ENCODE measurements at regions not wholly inside any gene's neighbourhood (a gene's known extent, or its start where the extent isn't known, plus 50 kb on each side); places are given as distances from the start of the nearest gene placed in this dataset.

DNA sequence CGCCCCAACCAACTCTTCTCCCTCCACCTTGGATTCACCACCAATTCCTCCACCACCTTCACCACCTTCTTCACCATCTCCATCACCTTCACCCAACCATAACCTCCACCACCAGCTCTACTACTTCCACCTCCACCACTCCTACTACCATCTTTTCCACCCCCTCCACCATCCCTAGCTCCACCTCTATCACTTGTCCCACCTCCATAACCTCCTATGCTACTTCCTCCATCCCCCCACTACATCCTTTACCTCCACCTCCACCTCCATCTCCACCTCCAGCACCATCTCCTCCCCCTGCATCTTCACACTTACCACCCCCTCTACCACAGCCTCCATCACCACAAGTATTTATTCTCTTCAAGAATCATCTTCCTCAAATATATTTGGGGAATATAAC lies 254.9 kb upstream of the EGLN3 start:
- DNase-seq = no peak

DNA sequence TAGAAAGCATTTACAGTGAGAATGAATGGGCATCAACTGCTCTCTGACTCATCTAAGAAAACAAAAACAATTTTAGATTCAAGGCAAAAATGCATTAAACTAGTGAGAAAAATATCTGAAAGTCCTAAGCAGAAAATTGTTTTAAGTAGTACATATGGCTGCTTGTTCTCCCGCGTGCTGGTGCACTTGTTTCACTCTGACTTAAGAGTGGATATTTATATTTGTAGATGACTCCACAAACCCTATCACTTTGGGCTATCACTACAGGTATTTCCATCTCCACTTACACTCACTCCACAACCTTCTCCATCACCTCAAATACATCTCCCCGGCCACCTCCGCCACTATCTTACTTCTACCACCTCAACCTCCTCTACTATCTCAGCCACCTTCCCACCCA lies 253.9 kb upstream of the EGLN3 start:
- DNase-seq = no peak

DNA sequence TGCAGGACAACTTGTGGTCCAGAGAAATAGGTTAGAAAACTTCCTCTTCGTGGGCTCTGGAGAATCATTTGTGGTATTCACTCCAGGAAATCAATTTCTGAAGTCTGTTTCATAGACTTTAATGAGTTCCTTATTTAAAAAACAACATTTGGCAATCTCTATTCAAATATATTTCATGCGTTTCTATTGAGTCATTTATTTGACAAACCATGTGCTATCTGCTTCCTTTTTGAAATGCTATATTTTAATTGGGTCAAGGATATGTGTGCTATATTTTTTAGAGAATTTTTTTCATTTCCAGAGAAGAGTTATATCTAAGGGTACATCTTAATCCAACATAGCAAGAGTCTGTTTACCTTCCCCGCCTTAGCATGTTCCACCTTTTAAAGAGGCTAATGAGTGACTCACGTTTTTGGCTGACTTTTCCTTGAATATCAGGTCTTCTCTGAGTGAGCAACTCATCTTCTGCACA lies 252.4 kb upstream of the EGLN3 start:
- DNase-seq = no peak

DNA sequence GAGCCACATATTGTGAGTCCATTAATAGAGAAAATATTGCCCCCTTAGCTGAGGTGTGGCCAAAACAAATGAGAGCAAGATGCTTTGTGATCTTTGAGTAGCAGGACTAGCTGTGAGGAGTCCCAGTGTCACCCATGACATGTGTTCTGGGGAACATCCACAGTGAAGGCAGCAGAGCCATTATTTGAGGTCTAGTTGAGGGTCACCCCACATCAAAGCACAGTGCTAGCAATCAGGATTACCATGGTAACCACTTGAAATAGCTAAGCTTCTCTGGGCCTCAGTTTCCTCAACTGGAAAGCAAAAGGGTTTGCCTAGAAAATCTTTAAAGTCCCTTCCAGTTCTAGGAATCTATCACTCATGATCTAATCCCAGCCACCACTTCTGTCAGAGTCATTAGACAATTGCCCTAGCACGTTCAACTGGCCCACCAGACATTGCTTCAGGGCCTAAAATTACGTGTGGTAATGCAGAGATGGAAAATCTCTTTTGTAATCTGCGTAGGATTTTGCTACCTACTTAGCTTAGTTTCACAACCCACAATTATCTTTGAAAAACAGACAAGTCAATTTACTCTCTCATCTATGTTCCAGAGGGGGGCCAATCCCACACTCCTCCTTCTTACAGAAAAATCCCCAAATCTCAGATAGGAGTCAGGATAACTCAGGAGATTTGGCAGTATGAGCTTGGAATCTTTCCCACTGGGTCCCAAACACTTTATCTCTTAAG lies 251.2 kb upstream of the EGLN3 start:
- no peak for DNase-seq

DNA sequence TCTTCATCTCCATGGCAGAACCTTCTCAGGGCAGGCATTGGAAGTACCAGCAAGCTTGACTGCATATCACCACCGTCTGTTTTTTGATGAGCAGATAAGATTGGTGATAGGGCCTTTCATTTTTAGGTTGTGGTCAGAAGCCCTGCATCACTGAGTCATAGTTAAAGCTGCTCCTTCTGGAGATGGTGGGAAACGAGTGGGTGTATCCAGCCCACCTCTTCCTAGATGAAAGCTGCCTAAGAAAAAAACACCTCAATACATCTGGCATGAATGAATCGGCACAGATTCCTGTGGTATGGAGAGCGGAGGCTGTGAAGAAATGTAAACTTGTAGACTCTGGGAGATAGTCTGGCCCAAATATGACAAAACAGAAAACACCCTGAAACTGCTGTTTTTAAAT lies 248.7 kb upstream of the EGLN3 start:
- DNase-seq = no peak

DNA sequence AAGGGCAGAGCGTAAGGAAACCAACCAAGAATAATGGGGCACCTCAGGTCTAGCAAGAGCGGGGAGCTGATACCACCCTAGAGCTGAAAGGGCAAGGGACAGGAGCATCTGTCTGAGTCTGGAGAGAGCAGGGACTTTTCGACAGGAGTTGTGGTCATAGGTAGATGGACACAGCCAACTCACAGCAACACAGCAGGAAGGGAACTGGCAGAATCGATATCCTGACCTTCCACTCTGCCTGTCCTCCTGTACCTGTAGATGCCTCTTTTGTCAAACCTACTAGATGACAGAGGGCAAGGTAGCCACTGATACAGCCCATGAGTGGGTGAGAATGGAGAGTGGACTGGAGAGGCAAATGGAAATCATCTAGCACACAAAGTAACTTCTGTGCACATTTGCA lies 247.2 kb upstream of the EGLN3 start:
- no peak for DNase-seq

DNA sequence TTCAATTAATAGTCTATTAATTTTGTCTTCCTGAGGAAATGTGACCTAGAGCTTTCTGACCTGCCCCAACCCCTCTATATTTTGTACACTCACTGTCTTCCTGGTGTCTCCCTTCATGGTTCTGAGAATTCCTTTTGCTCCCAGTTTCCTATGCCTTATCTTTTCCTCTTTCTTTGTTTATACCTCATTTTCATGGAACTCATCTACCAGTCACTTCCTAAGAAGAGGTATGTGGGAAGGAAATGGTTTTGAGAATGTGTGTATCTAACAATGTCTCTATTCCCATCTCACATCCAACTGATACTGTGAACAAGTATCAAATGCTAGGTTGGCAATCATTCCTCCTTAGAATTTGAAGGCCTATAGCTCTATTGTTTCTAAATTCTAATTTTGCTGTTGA lies 245.1 kb upstream of the EGLN3 start:
- DNase-seq = no peak

DNA sequence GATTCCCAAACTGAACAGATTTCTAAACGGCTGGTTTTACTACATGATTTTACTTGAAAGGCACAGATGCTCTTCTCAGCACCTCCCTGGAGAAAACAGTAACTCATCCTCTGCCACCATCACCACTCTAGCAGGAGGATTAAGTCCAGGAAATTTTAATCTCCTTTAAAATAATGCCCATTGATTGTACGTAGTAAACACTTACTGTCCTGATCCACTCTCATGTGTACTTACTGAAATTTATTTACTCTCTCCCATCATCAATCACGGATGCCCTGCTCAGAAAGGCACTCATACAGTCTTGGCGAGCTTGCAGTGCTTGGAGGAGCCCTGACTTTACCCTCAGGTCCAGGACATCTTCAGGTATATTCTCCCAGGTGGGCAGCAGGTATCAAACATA lies 239.8 kb upstream of the EGLN3 start:
- no peak for DNase-seq

DNA sequence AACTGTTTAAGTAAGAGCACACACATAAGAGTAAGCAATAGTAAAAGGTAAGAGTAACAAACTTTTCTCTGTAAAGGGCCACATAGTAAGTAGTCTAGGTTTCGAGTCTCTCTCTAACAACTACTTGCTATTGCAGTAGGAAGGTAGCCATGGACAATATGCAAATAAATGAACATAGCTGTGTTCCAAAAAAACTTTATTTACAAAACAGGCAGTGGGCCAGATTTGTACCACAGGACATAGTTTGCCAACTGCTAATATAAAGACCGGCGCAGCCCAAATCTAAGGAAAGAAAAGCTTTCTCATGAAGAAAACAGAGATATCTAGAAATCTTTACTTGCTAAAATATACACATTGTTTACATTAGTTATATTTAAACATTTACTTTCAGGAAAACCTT lies 239.0 kb upstream of the EGLN3 start:
- no peak for DNase-seq

DNA sequence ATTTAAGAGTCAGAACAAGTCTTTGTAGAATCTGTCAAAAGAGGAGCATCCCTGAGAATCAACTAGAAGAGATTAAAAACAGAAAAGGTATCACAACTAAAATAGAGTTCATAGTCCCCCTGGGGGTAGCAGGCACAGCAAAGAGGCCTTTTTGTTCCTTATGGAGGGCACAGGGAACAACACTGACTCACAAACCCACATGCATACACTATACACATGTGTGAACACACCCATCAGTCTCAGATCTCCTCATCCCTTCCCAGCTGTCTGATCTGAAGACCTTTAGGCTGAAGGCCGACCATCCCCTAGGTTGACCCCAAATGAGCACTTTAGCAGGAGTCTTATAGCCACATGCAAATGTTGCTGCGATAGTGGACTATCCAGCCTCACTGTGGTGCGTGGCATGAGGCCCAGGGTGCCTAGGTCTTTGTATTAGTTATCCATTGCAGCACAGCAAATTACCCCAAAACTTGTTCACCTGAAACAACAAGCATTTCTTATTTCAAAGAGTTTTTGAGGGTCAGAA lies 236.7 kb upstream of the EGLN3 start:
- DNase-seq = no peak

DNA sequence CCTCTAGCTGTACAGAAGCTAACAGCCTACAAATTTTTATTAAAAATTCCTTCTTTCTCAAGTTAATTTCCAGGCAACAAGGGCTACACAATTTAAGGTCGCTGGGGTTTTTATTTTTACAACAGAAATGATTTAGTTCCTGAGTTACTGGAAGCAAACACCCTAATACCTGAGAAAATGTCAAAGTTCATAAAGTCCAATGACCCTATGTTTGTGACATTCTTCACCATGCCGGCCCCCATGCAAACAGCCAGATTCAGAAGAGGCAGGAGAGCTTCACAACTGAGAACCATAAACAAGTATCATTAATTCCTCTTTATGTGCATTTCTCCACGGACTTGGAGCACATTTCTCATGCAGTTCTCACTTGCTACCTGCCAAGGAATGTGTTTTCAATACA lies 236.2 kb upstream of the EGLN3 start:
- DNase-seq = no peak

DNA sequence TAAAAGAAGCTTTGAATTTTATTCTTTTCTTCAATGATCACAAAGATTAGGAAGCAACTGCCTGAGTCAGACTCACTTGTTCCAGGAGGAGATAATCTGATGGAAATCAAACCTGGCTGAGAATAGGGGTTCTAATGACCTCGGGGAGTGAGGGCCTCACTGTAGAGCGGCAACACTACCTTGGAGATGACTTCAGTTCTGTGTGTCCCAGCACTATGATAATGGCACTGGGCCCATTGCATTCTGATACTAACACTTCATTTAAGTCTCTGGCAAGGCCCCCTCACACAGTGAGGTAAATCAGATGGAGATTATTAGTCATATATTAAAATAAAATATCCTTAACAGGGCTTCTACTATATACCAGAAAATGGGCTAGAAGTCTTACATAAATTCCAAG lies 233.3 kb upstream of the EGLN3 start:
- DNase-seq = no peak

DNA sequence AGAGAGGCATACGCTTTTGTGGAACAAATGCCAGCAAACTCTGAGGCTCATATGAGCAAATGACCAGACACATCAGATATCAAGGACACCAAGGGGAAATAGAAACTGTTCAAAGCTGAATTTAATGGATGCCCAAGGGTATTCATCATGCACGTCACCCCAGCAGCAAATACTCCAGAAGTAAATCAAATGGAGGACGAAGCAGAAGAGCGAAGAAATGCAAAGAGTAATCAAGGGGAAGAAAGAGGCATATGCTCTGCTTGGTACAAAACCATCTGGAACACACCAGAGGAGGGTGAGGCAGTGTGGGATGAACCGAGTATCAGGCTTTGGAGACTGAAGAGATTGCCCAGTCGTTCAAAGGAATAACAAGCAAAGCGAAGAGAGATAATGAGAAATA lies 232.6 kb upstream of the EGLN3 start:
- no peak for DNase-seq

DNA sequence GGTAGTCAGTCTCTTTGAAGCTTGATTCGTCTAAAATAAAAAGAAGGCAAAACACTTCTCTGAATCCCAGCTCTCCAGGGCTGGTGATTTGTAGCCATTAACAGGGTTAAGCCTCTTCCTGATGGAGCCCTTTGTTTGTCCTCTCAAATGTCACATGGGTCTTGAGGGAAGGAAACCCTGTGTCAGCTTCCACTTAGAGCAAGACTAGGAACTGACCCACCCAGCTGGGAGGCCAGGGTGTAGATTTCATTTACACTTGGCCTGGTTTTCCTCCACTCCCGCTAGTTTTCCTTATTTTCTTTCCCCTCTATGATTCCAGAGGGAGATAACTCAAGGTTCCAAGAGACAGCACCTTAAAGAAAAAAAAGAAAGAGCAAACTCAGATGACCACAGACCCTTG lies 230.5 kb upstream of the EGLN3 start:
- DNase-seq = no peak

DNA sequence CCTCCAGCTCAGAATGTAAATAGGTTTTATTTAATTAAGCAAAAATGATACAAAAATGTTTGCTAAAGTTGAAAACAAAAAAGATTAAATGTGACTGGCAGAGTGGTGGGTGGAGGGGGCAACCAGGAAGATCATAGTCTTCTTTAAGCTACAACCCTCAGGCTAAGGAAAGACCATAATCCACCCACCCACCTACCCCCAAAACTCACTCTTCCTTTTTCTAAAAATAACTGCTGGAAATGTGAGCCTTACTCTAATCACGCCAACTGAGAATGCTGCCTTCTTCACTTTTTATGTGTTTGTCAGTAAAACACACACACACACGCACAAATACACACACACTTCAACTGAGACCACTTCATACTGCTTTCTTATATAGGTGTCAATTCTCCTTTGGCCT lies 230.0 kb upstream of the EGLN3 start:
- no peak for DNase-seq

DNA sequence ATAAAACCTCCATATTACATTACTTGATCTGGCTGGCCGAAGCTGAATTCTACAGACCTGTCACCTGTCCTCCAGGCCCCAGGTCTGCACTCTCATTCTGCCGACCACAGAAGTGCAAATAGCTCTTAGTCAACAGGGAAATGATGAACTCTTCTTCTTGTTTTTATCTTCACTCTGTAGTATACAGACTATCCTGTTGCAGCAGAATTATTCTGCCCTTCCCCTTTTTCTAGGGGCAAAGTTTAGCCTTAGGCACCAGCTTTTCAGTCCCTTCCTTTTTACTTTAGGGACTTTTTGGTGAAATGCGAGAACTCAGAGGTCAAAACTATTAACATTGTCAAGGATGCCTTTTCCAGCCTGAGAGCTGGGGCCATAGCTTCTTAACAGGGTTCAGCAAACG lies 229.6 kb upstream of the EGLN3 start:
- no peak for DNase-seq

DNA sequence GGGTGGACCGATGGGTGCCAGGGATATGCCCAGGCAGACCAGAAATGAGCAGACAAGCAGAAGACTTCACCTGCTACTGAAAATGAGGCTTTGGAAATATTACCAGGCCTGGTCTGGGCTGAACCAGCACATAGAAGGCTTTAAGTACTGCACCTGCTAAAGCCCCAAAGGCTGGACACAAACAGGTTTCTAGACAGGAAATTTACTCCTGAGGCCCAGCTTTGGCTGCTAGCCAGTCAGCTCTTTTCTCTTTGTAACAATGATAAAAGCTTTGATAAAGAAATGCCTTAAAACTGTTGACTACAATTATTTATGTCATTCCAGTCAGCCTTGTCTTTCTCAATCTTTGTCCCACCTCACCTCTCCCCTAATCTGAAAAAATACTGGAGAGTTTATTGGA lies 228.9 kb upstream of the EGLN3 start:
- no peak for DNase-seq

DNA sequence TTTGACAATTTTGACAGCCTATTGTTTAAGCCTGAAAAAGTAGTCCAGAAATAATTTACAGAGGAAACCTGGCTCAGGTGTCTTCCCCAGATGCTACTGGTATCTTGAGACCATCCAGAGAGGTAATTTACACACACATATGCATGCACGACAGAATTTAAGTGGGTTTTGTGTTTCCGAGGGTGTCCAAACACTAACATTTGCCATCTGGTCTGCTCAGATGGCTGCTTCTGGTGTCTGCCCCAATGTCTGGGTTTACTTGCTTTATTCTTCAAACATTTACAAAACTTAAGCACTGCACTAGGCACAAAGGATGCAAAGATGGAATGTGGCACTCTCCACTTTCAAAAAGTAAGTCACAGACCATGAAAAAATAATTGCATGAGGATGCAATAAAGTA lies 226.6 kb upstream of the EGLN3 start:
- peak; percentile 91 for DNase-seq

DNA sequence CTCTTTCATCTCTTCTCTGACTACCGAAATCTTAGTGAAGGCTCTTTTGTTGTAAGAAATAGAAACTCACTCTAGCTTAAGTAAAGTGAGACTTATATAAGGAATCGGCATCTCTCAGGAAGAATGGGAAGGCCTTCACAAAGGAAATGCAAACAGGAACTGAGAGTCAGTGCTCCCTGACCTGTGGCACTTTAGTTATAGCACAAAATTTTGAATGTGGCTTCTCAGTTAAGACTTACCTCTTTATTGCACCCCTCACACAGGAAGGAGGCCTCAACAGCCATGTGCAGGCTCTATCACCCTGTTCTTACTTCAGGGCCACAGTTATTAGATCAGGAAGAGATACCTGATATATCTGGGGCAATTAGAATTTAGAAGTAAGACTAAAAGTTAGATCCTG lies 224.7 kb upstream of the EGLN3 start:
- DNase-seq = no peak

DNA sequence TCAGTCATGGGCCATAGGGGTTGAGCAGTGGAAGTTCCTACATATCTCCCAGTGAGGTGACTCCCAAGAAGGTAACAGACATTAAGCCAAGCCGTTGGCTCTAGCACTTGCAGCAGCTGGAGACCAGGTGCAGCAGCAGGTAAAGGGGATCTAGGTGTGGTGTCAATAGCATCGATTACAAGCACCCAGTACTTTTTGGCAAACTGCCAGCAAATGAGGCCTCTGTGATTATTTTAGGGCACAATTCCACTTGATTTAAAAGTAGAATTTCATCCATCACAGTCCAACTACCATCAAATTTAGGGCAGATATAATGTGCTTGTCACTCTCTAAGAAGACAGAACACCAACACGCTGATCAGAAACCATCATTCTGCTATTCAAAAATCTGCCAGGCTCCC lies 224.1 kb upstream of the EGLN3 start:
- peak; percentile 54 for DNase-seq

DNA sequence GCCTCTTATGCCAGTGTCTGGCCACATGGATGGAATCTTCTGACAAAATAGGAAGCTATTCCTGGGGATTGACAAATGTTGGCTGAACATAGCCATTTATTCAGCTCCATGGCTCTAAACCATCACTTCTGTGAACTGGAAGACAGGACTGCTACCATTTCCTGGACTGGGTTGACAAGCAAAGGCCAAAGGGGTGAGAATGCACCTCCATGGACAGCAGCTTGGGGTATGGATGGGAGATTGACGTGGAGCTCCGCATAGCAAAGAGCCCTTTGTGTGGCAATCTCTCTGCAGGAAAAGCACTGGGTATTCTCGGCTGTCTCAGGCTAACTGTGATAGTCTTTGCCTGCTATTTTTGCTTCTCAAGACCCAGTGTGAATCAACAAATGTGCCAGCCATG lies 223.0 kb upstream of the EGLN3 start:
- DNase-seq = no peak

DNA sequence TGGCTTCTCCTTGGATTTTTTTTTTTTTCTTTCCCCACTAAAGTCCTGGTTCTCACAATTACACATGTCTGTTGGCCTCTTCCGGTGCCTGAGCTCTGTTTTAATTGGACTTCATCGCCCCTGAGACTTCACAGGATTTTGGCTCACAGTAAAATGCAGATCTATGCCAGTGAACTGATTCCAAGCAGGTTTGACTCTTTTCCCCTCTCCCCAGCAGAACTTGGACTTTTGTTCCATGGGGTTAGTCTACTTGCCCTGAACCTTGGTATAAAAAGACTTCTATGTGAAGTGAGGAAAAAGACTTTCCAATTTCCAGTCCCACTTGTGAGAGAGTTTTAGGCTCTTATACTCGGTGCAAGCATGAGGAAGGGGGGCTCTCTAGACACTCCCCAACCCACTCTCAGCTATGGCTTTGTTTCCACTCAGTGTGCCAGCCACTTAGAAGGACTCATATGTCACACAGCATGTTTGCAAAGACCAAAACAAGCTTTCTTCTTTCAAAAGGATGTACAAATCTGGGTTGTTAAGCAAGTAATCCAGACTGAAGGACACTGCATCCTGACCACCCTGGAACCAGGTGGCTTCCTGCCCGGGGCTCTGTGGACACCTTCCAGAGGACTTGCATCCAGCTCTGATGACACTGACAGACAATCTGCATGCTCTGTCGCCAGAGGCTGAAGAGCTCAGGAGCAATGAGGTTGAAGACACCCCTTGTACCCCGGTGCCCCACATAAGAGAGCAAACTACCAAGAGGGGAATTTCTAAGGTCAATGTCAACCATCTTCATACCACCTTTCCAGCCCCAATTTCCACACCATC lies 221.9 kb upstream of the EGLN3 start:
- no peak for DNase-seq

DNA sequence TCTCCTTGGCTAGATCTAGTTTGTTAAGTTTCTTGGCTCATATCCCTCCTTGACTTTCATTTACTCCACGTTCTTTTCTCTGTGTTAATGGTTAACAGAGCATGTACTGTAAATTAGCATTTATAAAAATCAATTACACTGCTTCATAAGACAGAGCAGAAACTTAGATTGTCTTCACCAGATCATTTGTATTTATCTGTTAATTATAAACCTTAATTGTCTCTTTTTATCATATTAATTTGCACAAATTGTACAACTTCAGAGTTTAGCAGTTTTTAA lies 221.2 kb upstream of the EGLN3 start:
- no peak for DNase-seq

DNA sequence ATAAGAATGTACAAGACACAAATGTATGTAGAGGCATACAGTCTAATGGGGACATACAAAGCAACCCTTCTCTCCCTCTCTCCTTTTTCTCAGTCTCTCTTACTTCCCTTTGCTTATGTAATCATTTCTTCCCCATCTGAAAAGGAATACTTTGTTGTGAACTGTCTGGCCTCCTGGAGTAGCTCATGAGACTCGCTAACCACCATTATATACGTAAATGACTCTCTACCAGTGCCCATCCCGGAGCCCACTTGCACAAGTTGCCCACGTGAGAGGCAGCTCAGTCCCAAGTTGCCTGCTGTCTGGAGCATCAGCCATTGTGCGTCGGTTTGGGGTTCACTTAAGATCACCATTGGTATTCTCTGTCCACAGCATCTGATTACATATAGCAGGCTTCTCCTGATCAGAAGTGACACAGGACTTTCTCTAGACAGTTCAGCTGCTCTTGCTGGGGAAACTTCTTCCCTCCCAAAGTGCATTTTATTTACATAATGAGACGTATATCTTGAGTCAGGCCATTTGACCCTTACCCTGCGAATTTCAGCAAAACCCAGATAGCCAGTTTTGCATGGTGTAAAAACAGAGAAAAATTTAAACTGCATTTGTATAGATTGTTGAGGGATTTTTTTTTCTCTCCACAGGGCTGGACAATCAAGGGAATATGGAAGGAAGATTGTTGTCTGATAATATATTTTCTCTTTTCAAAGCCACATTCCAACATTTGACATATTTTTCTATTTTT lies 220.7 kb upstream of the EGLN3 start:
- DNase-seq = no peak

All from NCI-H2171 (cell line).